Stimulated activated CD4-positive, alpha-beta T cell treated with anti-CD3 and anti-CD28 coated beads, Interleukin-15, amount 100 ng/mL, for 1 hour (primary cell): ENCODE measurements at regions not wholly inside any gene's neighbourhood (a gene's known extent, or its start where the extent isn't known, plus 50 kb on each side); places are given as distances from the start of the nearest gene placed in this dataset.

ENCODE experiments used
- DNase-seq, 2 donors: peaks; one replicate each; pipeline ENCODE4 v3.0.0-alpha.2; 2020; ENCODE audit warnings: low read depth in 1 of 2, low spot score in 1 of 2

DNA sequence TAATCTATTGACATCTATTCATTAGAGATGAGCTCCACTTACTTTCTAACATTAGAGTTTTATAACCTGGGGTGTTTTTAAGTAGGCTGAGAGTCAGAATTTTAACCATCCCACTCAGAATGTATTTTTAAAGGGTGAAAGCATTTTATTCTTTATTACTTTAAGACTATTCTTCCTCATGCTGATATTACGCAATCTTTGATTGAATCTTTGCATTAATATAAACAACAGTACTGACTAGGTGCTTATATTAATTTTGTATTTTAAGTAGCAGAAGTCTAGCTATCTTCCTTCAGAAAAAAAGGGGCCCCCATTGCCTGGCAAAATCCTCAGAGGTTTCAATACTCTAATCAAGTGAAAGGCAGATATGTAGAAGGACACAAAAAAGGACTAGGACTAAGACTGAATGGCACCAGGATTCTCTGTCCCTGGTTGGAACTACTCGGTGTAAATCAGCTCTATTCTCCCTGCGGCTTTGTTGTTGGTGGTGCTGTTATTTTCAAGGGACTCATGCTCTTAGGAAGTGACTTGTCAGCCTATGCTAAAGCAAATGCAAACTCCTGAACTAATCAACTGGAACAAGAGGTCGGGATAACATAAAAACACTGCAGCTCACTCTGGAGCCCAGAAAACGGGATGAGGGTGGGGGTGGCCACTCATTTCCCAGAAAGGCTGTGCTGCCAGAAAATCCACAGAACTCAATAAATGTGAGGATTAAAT is 1324.4 kb downstream of the GRIK2 start:
- DNase-seq: no peak

GRCh38 chr6:102717252-102717651 is 1323.7 kb downstream of the GRIK2 start:
- no peak for DNase-seq

GRCh38 chr6:102701019-102701418 is 1307.5 kb downstream of the GRIK2 start:
- no peak for DNase-seq

GRCh38 chr6:102686461-102686860 is 1293.0 kb downstream of the GRIK2 start:
- no peak for DNase-seq

- DNase-seq: no peak
Measured at GRCh38 chr6:102680413-102680812, 1286.9 kb downstream of the GRIK2 start.

DNA sequence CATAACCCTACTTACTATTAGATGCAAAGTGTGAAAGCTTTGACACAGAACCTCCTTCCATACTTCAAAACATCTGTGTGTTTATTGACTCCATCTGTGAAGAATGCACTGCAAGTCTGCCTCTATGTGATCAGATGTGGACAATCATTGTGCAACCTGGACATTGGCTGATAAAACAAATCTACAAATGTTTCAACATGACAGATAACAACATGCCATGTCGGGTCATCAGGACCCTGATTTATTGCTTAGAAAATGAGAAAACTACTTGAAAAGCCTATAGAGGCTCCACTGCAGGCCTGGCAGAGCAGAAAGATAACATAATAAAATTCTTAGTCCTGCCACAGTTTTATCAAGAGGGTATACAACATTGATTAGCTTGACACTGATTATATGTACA is 1286.4 kb downstream of the GRIK2 start:
- no peak for DNase-seq

- DNase-seq: no peak
Measured at GRCh38 chr6:102677225-102677624, 1283.7 kb downstream of the GRIK2 start.

- no peak for DNase-seq
Measured at GRCh38 chr6:102670735-102671134, 1277.2 kb downstream of the GRIK2 start.

- DNase-seq: no peak
Measured at GRCh38 chr6:102662851-102663250, 1269.3 kb downstream of the GRIK2 start.

DNA sequence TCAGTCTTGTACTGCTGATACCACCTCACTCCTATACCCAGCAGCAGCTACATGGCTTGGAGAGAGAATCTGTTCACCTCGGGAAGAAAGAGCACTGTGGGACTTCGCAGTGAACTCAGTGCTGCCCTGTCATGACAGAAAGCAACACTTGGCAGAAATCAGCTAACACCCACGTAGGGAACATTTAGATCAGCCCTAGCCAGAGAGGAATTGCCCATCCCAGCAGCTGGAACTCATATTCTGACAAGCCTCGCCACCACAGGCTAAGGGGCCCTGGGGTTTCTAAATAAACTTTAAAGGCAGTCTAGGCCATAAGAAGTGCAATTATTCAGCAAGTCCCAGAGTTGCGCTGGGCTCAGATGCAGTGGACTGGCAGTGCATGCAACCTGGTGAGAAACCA is 1266.8 kb downstream of the GRIK2 start:
- DNase-seq: no peak

- no peak for DNase-seq
Measured at GRCh38 chr6:102655823-102656222, 1262.3 kb downstream of the GRIK2 start.

DNA sequence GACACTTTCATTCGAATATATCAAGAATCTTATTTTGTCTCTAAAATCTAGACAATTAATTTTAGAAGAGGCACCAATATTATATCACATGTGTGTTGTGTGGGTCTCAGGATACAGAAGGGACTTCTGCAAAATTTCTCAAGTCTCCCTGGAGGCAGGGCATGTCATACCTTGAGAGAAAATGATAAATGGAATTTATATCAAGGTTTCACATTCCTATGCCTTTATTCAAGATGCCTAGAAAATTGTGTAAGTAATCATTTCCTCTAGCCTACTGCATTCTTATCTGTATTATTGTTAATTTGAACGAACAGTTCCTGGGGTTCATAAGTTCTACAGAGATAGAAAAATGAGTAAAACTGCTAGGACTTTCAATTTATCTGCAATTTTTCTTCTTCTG is 1247.9 kb downstream of the GRIK2 start:
- no peak for DNase-seq

GRCh38 chr6:102631921-102632320 is 1238.4 kb downstream of the GRIK2 start:
- no peak for DNase-seq

- DNase-seq: no peak
Measured at GRCh38 chr6:102623201-102623600, 1229.7 kb downstream of the GRIK2 start.

DNA sequence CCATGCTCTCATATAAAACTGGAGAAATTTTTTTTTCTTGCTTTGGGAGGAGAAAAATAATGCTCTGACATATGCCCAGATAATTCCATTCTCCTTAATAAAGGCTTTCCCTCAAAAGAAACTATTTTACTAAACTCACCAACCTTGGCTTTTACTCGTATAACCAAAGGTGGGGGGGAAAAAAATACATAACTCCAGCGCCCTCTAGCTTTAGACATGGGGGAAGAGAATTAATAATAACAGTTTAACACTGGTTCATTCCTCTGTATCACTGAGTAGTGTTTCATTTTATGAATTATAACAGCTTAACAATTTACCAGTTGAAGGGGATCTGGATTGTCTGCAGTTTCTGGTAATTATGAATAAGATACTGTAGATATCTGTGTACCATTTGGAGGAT is 1226.1 kb downstream of the GRIK2 start:
- no peak for DNase-seq

DNA sequence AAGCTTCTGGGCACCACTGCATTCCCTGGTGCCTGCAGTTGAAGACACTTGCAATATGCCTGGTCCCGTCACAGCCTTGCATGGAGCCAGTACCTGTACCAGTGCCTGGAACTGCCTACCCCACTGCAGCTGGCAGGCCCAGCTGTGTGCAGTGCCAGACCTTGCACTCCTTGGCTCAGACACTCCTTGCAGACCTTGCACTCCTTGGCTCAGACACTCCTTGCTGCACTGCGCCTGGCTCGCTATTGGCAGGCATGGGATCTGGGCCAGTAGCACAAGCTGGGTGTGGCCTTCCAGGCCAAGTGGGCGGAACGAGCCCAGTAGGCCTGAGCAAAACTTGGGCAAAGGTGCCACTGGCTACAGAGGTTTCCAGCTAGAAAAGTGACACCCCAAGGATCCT is 1189.1 kb downstream of the GRIK2 start:
- no peak for DNase-seq

GRCh38 chr6:102581378-102582124 is 1188.0 kb downstream of the GRIK2 start:
- DNase-seq: no peak

GRCh38 chr6:102571236-102571908 is 1177.9 kb downstream of the GRIK2 start:
- no peak for DNase-seq

GRCh38 chr6:102562713-102563112 is 1169.2 kb downstream of the GRIK2 start:
- DNase-seq: no peak

GRCh38 chr6:102553214-102553613 is 1159.7 kb downstream of the GRIK2 start:
- no peak for DNase-seq

- no peak for DNase-seq
Measured at GRCh38 chr6:102549221-102549874, 1155.8 kb downstream of the GRIK2 start.

- no peak for DNase-seq
Measured at GRCh38 chr6:102525336-102525735, 1131.8 kb downstream of the GRIK2 start.
